Head of caudate nucleus (tissue), 42 donors: ENCODE measurements at regions not wholly inside any gene's neighbourhood (a gene's known extent, or its start where the extent isn't known, plus 50 kb on each side); places are given as distances from the start of the nearest gene placed in this dataset.
"Not testable (repeated sequence)": the region's sequence is repeated elsewhere in the genome, so short reads cannot be mapped to it uniquely, and the experiment has no call there.

Experiments
- DNase-seq, 42 donors: peaks; one replicate each; pipeline versions ENCODE4 v3.0.0 to v3.0.0-alpha.2; 2020 to 2021; ENCODE audit warnings: mixed read lengths in 7 of 42
- intact Hi-C: fragments of 100-400 bp; cut with DNase I; formaldehyde crosslinking; loops from one replicate; pipeline ENCODE4 v1.15.0; 2022

DNA sequence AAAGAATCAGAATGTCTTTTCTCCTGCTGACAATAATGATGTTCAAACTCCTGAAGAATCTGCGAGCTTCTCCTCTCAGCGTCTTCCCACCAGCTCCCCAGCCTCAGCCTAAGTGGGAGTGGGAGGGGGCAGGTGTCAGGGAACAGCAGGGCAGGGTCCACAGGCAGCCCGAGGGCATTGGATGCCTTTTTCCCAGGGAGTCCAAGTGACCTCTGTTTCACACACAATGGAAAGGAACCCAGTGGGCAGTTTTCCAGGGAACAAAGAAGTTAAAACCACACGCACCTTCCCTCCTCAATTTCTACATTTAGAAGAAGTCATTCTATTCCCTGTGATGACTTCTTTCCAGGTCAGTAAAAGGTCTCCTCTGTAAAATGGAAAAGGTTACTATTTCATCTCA, 278.5 kb downstream of the PARM1 start:
- no peak for DNase-seq
- intact Hi-C loops, result no loop called here

DNA sequence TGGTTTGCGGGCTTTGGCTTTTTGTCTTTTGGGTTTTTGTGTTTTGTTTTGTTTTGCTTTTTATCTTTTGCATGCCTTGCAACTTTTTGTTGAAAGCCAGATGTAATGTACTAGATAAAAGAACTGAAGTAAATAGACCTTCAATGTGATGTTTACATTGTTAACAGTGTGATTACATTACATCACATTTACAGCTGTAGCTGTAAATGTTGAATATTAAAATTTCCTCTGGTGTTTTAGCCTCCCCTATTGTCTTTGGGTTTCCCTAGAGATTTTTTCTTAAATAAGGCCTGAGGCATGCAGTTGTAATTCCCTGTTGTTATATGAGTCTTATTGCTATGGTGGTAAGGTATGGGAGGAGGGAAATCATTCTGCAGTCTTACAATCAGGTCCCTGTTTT, 275.0 kb downstream of the PARM1 start:
- DNase-seq, result no peak
- intact Hi-C loops, result no loop called here

DNA sequence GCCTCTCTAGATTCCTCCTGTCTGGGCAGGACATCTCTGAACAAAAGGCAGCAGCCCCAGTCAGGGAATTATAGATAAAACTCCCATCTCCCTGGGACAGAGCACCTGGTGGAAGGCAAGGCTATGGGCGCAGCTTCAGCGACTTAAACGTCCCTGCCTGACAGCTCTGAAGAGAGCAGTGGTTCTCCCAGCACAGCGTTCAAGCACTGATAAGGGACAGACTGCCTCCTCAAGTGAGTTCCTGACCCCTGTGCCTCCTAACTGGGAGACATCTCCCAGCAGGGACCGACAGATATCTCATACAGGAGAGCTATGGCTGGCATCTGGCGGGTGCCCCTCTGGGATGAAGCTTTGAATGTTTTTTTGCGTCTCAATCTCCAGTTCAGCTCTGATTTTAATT, 262.2 kb downstream of the PARM1 start:
- intact Hi-C loops, result no loop called here
- DNase-seq, result no peak

DNA sequence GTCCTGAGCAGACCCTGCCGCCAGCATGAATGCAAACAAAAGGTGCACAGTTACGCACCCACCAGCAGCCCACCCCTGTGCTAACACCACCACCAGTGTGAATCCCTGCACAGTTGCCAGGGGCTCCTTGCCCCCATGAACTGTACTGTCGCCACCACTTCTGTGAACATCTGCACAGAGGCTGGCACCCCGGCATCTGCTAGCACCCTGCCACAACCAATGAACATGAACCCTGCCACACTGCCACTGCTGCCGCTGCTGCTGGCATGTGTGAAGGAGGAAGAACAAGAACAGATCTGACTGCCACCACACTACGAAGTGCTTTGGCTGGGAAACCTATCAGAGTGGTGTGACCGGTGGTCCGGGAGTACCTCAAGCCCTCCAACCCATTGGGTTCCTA, 261.3 kb downstream of the PARM1 start:
- DNase-seq, result no peak
- intact Hi-C loops, result no loop called here

DNA sequence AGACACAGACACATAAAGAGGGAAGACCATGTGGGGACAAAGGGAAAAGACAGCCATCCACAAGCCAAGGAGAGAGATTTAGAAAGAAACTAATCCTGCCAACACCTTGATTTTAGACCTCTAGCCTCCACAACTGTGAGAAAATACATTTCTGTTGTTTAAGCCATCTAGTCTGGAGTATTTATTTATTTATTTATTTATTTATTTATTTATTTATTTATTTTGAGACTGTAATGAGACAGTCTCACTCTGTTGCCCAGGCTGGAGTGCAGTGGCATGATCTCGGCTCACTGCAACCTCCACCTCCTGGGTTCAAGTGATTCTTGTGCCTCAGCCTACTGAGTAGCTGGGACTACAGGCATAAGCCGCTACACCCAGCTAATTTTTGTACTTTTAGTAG, 259.3 kb downstream of the PARM1 start:
- intact Hi-C loops, DNase-seq: not testable (repeated sequence)

DNA sequence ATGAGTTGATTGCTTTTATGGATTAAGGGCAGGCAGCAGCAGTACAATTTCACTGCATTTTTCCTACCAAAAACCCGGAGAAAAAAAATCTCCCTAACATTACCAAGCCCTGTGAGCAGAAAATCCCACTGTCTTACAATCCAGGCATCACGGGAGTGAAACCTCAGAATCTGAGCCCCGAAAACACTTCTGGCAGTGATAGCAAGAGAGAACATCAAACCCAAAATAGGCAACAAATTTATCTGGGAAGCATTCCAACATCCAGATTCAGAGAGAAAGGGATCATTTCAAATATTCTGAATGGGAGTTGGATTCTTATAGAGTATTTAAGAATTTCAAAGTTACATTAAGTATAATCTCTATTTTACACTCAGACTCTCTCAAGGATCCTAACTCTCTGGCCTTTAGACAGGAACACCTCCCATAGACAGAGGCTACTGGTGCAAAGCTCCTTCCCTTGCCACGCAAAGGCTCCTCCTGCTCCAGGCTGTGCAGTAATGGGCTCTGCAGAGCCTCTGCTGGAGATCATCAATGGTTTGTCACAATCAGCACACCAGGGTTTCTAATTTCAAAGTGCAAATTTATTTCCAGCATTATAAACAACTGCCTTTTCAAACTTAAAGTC, 256.9 kb downstream of the PARM1 start:
- peak in 12 of 42 donors; percentile 5 to 48 (median 22) for DNase-seq

DNA sequence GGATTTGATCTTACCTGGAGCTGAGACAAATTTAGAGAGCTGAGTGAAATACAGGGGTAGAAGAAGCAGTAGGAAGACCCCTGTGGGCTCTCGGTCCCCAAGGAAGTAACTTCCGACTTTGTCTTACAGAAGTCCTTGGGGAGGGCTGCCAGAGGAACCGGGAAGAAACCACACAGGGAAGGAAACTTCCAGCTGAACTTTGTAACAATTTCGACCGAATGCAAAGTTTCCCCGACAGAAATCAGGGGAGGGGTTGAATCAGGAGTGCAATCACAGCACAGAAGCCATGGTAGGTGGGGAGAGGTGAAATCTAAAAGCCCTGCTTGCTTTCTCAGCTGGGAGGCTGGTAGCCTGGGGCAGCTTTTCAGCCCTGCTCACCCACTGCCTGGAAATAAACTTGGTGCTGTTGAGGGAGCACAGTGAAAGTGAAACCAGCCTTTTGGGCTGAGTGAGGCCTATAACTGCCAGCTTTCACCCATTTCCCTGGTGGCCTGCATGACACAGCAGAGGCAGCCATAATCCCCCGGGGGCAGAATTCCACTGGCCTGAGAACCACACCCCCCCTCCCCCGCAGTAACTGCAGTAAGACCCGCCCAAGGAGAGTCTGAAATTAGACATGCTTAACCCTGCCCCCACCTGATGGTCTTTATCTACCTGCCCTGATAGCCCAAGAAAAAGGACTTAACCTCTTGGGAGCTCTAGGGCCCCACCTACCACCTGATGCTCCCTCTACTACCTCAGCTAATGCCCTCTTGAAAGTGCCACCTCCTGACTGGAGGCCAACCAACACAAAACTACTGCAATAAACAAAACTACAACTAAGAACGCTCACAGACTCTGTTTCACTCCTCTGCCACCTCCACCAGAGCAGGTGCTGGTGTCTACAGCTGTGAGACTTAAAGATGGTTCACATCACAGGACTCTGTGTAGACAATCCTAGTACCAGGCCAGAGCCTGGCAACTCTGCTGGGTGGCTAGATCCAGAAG, 248.2 kb downstream of the PARM1 start:
- intact Hi-C loops, result no loop called here
- DNase-seq, result no peak

More for the DNA sequence above, 256.9 kb downstream of the PARM1 start:
- intact Hi-C loops, result no loop called here

DNA sequence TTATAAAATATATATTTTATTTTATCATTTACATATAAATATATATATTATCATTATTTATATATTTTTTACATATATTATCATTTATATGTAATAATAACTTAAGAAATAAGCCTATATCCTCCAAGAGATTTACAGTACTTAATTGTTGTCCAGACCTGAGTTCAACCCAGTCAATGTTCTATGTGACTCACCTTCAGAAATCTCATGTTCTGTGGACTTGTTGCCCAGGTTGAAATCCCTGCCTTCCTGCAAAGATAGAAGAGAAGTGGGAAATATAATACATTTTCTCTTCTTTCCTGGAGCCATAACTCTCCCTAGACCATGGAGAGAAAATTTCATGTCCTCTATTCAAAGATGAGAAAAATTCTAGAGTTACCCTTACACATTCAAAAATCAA, 247.3 kb downstream of the PARM1 start:
- DNase-seq, result no peak
- intact Hi-C loops, result no loop called here

DNA sequence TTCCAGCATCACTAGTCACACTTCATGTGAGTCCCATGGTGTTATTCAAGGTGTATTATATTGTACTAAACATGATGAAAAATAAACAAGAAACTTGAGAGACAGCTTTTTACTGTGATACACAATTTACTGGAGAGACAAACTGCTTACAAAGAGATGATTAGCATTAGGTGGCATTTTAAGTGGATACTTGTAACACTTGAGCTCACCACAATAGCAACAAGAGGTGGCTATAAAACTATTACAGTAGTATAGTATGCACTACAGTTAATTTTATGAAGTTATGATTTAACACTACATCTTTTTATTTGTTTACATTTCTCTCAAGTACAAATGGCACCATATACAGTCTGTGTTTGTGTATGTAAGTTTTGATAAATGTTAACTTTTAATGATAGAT, 246.6 kb downstream of the PARM1 start:
- intact Hi-C loops, result no loop called here
- no peak for DNase-seq

DNA sequence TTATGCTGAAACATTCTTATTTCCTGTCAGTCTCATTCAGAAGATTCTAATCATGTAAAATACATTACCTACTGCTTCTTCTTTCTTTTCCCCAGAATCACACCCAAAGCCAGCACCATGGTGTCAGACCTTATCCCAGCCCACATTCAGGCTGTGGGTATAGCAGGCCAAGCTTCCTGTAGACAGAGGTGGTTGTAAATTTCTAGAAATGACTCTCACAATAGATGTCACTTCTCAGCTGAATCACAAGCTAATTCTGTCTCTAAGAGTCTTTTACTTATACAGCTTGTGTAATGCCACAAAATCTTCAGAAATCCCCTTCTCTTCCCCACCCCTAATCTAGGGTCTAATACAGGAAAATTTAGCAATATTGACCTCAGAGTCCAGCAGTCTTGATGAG, 239.6 kb downstream of the PARM1 start:
- DNase-seq, result peak in 3 of 42 donors; percentile 5 to 23 (median 15)

DNA sequence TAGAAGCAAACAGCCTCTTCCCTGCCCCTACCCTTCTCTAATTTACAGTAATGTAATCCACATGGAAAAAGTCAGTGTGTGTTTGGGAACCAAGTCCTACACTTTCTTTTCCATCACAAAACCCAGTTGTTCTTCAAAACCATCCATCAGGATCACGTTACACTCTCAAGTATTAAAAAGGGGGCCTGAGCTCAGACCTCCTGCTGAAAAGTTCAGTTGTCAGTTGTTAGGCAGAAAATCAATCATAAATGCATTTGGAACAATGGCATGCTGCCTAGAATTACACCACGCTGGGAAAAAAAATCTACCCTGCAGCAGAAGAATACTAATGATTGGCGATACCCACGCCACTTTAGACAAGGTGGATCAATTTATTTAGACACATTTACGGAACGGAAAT, 236.5 kb downstream of the PARM1 start:
- no peak for DNase-seq
- intact Hi-C loops, result no loop called here

More for the DNA sequence above, 239.6 kb downstream of the PARM1 start:
- intact Hi-C loops, result no loop called here

DNA sequence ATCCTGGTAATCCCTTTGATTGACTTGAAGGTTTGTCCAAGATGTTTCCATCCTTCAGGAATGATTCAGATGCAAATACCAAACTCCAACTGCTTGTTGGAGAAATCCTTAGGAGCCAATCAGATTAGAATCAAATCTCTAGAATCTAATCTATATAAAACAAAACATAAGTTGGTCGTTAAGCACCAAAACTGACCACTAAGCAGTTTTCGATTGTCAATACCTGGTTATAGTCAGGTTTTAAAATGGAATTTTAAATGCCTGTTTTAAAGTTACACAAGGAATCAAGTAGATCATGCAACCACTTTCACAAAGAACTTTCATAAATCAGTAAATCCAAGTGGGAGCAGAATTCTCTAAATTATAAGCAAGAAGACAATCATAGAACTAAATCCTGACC, 236.1 kb downstream of the PARM1 start:
- intact Hi-C loops, result no loop called here
- DNase-seq, result no peak

DNA sequence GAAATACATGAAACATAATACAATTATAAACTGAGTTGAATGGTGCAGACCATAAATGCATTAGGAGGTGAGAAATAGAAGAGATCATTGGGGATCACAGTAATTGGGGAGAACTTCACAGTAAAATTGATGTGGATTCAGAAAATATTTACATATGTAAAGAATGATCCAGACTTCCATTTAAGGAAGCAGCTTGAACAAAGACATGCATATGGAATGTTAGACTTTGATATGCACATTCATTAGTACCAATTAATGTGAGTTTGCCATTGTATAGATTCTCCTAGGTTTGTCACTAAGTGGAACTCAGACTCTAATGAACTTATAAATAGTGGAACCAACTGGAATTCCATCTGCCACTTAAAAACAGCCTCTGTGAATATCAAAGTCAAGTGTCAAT, 235.6 kb downstream of the PARM1 start:
- intact Hi-C loops, result no loop called here
- no peak for DNase-seq

DNA sequence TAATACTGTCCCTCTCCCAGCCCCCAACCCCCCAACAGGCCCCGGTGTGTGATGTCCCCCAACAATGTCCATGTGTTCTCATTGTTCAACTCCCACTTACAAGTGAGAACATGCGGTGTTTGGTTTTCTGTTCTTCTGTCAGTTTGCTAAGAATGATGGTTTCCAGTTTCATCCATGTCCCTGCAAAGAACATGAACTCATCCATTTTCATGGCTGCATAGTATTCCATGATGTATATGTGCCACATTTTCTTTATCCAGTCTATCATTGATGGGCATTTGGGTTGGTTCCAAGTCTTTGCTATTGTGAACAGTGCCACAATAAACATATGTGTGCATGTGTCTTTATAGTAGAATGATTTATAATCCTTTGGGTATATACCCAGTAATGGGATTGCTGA, 232.2 kb downstream of the PARM1 start:
- DNase-seq, intact Hi-C loops: not testable (repeated sequence)

DNA sequence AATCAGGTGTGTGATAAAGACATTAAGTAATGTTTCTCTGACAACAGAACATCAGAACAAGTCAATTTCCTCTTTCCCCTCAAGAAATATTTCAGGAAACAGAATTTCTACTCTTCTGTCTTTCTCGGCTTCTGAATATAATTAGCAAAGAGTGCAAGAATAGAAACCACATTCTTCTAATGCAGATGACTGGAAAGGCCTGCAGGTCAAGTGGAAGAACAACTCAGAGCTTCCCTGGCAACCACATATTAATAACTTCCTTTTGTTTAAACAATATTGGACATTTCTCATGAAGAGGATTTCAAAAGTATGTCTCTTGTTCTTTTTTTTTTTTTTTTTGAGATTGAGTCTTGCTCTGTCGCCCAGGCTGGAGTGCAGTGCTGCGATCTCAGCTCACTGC, 225.5 kb downstream of the PARM1 start:
- DNase-seq, result no peak
- intact Hi-C loops, result no loop called here

DNA sequence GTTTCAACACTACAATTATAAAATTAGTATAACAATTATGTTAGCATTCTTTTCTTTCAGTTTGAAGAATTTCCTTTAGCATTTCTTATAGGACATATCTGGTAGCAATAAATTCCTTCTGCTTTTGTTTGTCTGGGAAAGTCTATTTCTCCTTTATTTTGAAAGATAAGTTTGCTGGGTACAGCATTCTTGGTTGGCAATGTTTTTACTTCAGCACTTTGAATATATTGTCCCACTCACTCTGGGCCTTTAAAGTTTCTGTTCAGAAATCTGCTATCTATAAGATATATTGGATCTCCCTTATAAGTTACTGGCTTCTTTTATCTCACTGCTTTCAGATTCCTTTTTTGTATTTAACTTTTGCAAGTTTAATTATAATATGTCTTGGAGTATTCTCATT, 222.1 kb downstream of the PARM1 start:
- intact Hi-C loops, result no loop called here
- DNase-seq, result no peak

DNA sequence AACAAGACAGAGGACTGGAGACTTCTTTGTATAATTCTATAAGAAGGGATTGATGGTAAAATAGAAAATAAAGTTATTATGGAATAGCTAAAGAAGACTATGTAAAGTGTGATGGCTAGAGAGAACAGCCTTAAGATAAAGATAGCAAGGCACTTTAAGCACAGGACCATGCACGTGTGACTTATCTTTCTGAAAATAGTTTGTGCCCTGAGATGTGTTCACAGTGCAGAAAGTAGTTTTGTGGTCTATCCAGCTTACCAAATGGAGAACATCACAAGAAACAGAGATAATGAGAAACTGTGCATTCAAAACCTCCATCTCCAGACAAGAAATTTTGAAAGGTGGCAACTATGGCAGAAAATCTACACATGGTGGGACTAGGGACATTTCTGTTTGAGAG, 213.3 kb downstream of the PARM1 start:
- intact Hi-C loops, result no loop called here
- no peak for DNase-seq

DNA sequence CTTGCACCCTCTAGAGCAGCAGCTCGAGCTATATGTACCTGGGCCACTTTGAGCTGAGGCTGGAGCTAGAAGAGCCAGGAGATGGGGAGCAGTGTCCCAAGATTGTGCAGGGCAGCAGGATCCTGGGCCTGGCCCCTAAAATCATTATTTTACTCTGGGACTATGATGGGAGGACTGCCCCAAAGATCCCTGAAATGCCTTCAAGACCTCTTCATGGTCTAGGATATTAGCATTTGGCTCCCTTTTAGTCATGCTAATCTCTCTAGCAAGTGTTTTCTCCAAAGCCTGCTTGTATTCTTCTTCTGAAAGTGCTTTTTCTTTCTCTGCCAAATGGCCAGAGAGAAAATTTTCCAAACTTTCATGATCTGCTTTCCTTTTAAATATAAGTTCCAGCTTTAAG, 211.6 kb downstream of the PARM1 start:
- intact Hi-C loops, result no loop called here

DNA sequence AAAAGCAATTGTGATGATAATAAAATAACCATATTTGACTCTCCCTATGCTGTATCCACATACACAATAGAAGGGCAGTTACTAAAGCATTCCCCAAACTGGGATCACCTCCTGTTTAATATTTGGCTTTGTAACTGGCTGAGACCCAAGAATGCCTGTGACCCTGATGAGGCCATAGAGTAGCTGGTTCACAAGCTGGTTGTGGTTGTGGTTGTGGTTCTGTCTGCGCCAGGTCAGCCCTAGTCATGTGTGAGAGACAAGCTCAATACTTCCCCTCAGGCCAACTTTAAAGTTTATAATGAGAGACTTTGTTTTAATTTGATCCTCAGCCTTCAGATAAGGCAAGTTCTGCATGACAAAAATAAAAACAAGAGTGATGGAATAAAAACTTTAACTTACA, 209.9 kb downstream of the PARM1 start:
- intact Hi-C loops, result no loop called here
- no peak for DNase-seq

More for the DNA sequence above, 211.6 kb downstream of the PARM1 start:
- DNase-seq, result no peak

DNA sequence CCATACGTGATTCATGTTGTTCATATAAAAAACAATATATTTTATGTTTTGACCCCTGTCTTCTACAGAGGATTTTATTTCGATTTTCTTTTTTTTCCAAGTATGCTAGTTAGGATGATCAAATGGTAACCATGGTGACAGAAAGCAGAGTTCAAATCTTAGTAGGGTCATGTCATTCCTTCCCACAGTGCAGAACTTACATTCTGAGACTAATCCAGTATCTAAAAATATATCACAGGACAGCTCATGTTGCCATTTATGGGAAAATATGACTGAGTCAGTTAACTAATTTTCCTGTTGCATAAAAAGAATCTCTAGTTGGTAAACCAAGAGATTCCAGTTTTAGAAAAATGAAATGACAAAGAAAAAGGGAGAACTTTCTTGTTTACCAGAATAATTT, 209.5 kb downstream of the PARM1 start:
- intact Hi-C loops, result no loop called here
- DNase-seq, result peak in 2 of 42 donors; percentile 11 to 14

DNA sequence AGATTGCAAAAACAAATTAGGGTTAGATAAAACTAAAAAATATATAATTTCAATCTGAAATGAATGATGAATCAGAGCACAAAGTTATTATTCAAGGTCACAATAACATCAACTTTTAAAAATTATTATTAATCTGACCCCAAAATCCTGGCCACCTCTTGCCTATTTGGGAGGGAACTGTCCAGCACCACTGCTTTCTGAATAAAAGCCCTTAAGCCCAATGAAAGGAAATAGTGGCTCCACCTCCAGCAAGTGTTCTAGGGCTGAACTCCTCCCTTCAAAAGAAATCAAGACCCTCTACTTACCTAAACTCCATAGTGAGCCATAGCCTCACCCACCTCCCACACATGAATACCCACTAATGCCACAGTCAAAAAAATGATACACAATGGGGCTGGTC, 208.2 kb downstream of the PARM1 start:
- DNase-seq, result no peak
- intact Hi-C loops, result no loop called here
